ENCODE measurements at regions not wholly inside any gene's neighbourhood (a gene's known extent, or its start where the extent isn't known, plus 50 kb on each side); places are given as distances from the start of the nearest gene placed in this dataset.

DNA sequence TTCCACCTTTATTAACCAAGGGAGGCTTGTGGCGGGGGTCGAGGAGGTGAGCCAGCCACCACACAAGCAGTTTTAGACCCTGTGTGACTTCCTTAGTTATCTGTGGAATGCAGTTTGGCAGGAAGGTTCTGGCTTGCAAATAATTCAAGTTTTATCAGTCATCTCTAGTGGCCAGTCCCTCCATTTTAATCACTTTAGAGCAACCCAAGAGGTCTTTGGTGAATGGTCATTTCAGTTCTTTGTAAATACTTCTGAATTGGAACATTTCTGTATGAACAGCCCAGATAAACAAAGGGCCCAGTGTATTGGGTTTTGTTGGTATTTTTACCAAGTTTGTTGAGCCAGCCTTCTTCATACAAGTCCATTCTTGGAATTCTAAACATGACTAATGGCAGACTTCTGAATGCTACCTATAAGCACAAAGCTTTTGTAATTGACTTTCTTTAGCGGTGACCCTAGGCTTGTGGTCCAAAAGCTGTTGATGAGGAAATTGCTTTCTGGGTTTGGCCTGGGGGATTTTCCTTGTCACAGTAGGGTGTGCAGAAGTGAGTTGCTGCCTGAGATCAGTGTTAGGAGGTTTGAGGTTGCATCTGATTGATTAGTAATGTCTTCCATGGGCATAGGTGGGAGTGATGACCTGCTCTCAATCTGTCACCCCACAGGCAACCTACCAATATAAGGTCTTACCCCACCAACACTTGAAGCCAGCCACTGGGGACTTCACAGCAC, 193.3 kb upstream of the TOPAZ1 start:
- Histone ChIP-seq H3K4me1 (no peaks in the 10 kb centered on the region), H3K36me3 (no peaks in the 10 kb centered on the region), H3K27ac (no peak overlapping the region), H3K27me3 (no peaks in the 10 kb centered on the region), H3K9me3 (no peaks in the 10 kb centered on the region), H3K4me3 (no peak overlapping the region)
- intact Hi-C loops (cut with DNase I) = no loop called here
- no peak for DNase-seq (ENCODE audit: extremely low spot score in 2 of 2)
- TF ChIP-seq, protein P1, sequence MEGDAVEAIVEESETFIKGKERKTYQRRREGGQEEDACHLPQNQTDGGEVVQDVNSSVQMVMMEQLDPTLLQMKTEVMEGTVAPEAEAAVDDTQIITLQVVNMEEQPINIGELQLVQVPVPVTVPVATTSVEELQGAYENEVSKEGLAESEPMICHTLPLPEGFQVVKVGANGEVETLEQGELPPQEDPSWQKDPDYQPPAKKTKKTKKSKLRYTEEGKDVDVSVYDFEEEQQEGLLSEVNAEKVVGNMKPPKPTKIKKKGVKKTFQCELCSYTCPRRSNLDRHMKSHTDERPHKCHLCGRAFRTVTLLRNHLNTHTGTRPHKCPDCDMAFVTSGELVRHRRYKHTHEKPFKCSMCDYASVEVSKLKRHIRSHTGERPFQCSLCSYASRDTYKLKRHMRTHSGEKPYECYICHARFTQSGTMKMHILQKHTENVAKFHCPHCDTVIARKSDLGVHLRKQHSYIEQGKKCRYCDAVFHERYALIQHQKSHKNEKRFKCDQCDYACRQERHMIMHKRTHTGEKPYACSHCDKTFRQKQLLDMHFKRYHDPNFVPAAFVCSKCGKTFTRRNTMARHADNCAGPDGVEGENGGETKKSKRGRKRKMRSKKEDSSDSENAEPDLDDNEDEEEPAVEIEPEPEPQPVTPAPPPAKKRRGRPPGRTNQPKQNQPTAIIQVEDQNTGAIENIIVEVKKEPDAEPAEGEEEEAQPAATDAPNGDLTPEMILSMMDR (IDR thresholded peaks at IDR 0.05) = no peak
- TF ChIP-seq POLR2A (IDR thresholded peaks at IDR 0.05) (no peak), POLR2AphosphoS5 (IDR thresholded peaks at IDR 0.05; ENCODE audit: insufficient read depth in 1 of 2, low read depth in 1 of 2) (no peak)

DNA sequence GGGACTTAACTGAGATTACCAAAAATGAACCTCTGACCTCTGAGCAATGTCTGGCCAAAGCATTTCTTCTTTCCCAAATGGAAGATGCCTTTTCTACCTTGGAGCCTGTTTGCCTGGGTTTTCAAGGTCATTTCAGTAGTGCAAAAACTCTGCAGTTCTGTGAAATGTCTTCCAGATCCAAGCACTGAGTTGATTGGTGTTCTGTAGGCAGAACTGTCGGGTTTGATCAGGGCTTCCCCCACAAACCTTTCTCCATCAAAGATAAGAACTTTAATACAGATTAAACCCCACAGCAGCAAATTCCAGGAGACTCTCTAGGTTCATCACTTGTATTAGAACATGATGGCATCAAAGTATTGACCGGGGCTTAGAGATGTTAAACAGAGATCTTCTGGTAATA, 192.7 kb upstream of the TOPAZ1 start:
- intact Hi-C loops (cut with DNase I) = no loop called here
- no peaks in the 10 kb centered on the region for H3K4me1 ChIP-seq
- TF ChIP-seq, protein P1 (IDR thresholded peaks at IDR 0.05) = no peak
- TF ChIP-seq POLR2A (IDR thresholded peaks at IDR 0.05) (no peak), POLR2AphosphoS5 (IDR thresholded peaks at IDR 0.05; ENCODE audit: insufficient read depth in 1 of 2, low read depth in 1 of 2) (no peak)

DNA sequence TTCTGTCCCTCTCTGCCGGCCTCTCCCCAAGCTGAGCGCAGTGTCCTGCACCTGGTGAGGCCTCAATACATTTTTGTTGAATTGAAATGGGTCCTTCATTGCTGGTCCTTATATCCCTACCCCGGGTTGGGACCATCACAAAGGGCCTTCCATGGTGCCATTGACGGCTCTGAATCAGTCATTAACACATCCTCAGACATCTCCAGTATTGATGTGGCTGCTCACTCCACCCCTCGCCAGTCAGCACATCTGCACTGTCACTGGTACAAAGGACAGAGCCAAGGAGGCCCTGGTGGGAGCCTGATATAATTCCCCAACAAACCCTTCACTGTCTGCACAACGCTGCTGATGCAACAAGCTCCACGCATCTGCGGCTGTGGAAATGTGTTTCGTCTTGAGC, 191.6 kb upstream of the TOPAZ1 start:
- H3K27ac ChIP-seq = no peak overlapping the region
- TF ChIP-seq, protein P1 (IDR thresholded peaks at IDR 0.05) = no peak
- TF ChIP-seq POLR2A (IDR thresholded peaks at IDR 0.05) = no peak
- TF ChIP-seq POLR2AphosphoS5 (IDR thresholded peaks at IDR 0.05; ENCODE audit: insufficient read depth in 1 of 2, low read depth in 1 of 2) = no peak

More for the DNA sequence above, 192.7 kb upstream of the TOPAZ1 start:
- H3K27ac ChIP-seq = no peak overlapping the region
- no peaks in the 10 kb centered on the region for H3K27me3 ChIP-seq
- DNase-seq (ENCODE audit: extremely low spot score in 2 of 2) = no peak
- no peaks in the 10 kb centered on the region for H3K36me3 ChIP-seq
- no peak overlapping the region for H3K4me3 ChIP-seq
- H3K9me3 ChIP-seq = no peaks in the 10 kb centered on the region

DNA sequence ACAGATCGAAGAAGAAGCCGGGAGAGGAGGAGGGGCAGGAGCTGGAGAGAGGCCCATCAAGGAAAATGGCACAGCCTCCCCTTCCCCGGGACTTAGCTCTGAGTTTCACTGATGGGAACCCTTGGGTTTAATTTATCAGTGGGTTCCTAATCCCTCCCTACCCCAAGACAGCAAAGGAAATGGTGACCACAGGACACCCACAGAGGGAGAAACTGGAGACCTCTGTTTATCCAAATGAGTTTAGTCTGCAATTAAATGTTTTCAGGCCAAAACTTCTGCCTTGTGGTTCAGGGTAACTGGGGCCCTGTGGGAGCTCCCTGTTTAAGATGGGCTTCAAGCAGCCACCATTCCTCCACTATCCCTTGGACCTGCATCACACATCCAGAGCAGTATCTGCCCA, 190.8 kb upstream of the TOPAZ1 start:
- intact Hi-C loops (cut with DNase I) = no loop called here

More for the DNA sequence above, 191.6 kb upstream of the TOPAZ1 start:
- H3K4me1 ChIP-seq = no peaks in the 10 kb centered on the region
- no peaks in the 10 kb centered on the region for H3K36me3 ChIP-seq
- intact Hi-C loops (cut with DNase I) = no loop called here
- no peak overlapping the region for H3K4me3 ChIP-seq
- no peaks in the 10 kb centered on the region for H3K27me3 ChIP-seq
- H3K9me3 ChIP-seq = no peaks in the 10 kb centered on the region
- DNase-seq (ENCODE audit: extremely low spot score in 2 of 2) = no peak

DNA sequence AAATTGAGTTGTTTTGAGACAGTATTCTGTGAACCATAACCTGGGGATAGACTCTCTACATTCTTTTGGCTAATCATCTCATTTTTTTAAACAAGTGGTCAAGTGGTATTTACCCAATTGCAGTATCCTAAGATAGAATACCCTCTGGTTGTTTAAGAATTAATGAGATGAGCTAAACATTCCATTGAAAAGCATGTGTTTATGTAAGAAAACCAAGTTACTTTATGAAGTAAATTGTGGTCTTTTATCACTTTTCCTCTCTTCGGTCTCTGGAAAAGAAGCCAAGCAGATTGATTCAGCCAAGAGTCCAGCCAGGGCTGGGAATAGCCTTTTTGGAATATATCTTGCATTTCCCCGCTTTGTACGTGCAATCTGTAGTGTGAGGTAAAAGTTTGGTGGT, 185.7 kb upstream of the TOPAZ1 start:
- Histone ChIP-seq H3K27ac (no peak overlapping the region), H3K27me3 (no peaks in the 10 kb centered on the region), H3K36me3 (no peaks in the 10 kb centered on the region), H3K9me3 (no peaks in the 10 kb centered on the region), H3K4me3 (no peak overlapping the region), H3K4me1 (no peaks in the 10 kb centered on the region)
- intact Hi-C loops (cut with DNase I) = no loop called here
- TF ChIP-seq, protein P1 (IDR thresholded peaks at IDR 0.05) = no peak
- TF ChIP-seq POLR2A (IDR thresholded peaks at IDR 0.05) (no peak), POLR2AphosphoS5 (IDR thresholded peaks at IDR 0.05; ENCODE audit: insufficient read depth in 1 of 2, low read depth in 1 of 2) (no peak)
- no peak for DNase-seq (ENCODE audit: extremely low spot score in 2 of 2)

More for the DNA sequence above, 190.8 kb upstream of the TOPAZ1 start:
- no peak for TF ChIP-seq POLR2A (IDR thresholded peaks at IDR 0.05)
- TF ChIP-seq, protein P1 (IDR thresholded peaks at IDR 0.05) = no peak
- TF ChIP-seq POLR2AphosphoS5 (IDR thresholded peaks at IDR 0.05; ENCODE audit: insufficient read depth in 1 of 2, low read depth in 1 of 2) = no peak
- Histone ChIP-seq H3K4me3 (no peak overlapping the region), H3K4me1 (no peaks in the 10 kb centered on the region), H3K36me3 (no peaks in the 10 kb centered on the region), H3K9me3 (no peaks in the 10 kb centered on the region), H3K27ac (no peak overlapping the region), H3K27me3 (no peaks in the 10 kb centered on the region)
- no peak for DNase-seq (ENCODE audit: extremely low spot score in 2 of 2)

Measured in vagina (tissue), 2 donors.